Ectodermal cell (in vitro differentiated cells): ENCODE measurements at regions not wholly inside any gene's neighbourhood (a gene's known extent, or its start where the extent isn't known, plus 50 kb on each side); places are given as distances from the start of the nearest gene placed in this dataset.
"Not testable (repeated sequence)": the region's sequence is repeated elsewhere in the genome, so short reads cannot be mapped to it uniquely, and the experiment has no call there.

Source experiments
- H3K27ac ChIP-seq: 2 replicates; pipeline ENCODE4 v1.7.0; 2013; ENCODE audit warnings: mild to moderate bottlenecking, low read depth, low read length; ENCODE audit not compliant: insufficient read depth, poor library complexity, severe bottlenecking
- H3K27me3 ChIP-seq: 2 replicates; pipeline ENCODE4 v1.7.0; 2013; ENCODE audit warnings: mild to moderate bottlenecking, low read length; ENCODE audit not compliant: insufficient read depth, control insufficient read depth, poor library complexity, severe bottlenecking
- H3K36me3 ChIP-seq: one replicate; pipeline ENCODE4 v1.7.0; 2013; ENCODE audit warnings: low read length; ENCODE audit not compliant: control insufficient read depth, insufficient read depth
- H3K4me1 ChIP-seq: one replicate; pipeline ENCODE4 v1.7.0; 2013; ENCODE audit warnings: low read length; ENCODE audit not compliant: control insufficient read depth, insufficient read depth
- H3K4me3 ChIP-seq: 2 replicates; pipeline ENCODE4 v1.7.0; 2013; ENCODE audit warnings: low read depth, low read length, control low read depth; ENCODE audit not compliant: insufficient read depth
- H3K9me3 ChIP-seq: 2 replicates; pipeline ENCODE4 v1.7.0; 2013; ENCODE audit warnings: mild to moderate bottlenecking, low read length, moderate library complexity; ENCODE audit not compliant: control insufficient read depth
- WGBS, 2 experiments: methylation state at CpG; one replicate each; pipeline ENCODE4 v1.1.7; 2013; ENCODE audit warnings: missing lambda C conversion rate in 2 of 2; 5-methylcytosine and 5-hydroxymethylcytosine counted together

DNA sequence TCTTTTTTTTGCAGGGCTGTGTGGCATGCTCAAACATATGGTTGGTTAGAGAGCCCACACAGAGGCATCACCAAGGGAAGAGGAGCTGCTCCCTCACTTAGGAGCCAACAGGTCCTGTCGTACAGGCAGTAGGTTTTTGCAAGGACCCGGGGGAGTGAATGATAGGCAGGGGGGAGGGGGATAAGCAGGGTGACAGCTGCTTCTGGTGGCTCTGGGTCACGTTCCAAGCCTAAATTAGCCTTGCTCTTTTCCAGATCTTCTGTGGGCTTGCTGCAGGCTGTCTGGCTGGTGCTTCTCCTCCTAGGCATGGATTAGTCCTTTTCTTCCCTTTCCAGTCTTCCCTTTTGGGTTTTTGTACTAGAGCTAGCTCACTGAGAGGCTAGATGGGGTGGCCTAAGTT is 117.7 kb upstream of the PODXL start:
- H3K27me3 ChIP-seq, result no peaks in the 10 kb centered on the region
- no peak overlapping the region for H3K4me3 ChIP-seq
- 74 to 78% methylated on average over 3 of the region's 3 CpGs for WGBS, 2 experiments
- no peaks in the 10 kb centered on the region for H3K36me3 ChIP-seq
- H3K27ac ChIP-seq, result no peak overlapping the region
- H3K4me1 ChIP-seq, result no peaks in the 10 kb centered on the region
- no peaks in the 10 kb centered on the region for H3K9me3 ChIP-seq

DNA sequence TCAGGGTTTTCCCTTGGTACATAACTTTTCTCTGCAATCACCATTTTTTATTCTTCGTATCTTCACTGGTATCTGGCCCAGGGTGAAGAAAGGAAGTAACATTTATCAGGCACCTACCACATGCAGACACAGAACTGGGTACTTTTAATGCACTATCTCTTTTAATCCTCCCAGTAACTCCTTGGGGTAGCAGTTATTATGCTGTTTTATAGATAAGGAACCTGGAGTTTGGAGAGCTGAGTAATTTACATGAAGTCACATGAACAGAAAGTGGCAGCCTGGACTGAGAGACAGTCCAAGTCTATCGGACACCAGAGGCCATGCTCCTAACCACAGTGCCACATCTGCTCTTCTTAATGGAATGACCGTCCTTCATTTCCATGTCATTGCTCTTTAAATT is 117.1 kb upstream of the PODXL start:
- Histone ChIP-seq H3K9me3 (no peaks in the 10 kb centered on the region), H3K4me3 (no peak overlapping the region), H3K27me3 (no peaks in the 10 kb centered on the region), H3K27ac (no peak overlapping the region), H3K4me1 (no peaks in the 10 kb centered on the region), H3K36me3 (no peaks in the 10 kb centered on the region)
- 95 to 98% methylated on average over 3 of the region's 3 CpGs for WGBS, 2 experiments

- Histone ChIP-seq H3K4me3 (no peak overlapping the region), H3K4me1 (no peaks in the 10 kb centered on the region), H3K36me3 (no peaks in the 10 kb centered on the region), H3K27ac (no peak overlapping the region), H3K27me3 (no peaks in the 10 kb centered on the region), H3K9me3 (no peaks in the 10 kb centered on the region)
- 90 to 94% methylated on average over 2 of the region's 2 CpGs for WGBS, 2 experiments
Observed at GRCh38 chr7:131670406-131670805, 114.0 kb upstream of the PODXL start.

- 84 to 91% methylated on average over 4 of the region's 4 CpGs for WGBS, 2 experiments
- Histone ChIP-seq H3K27ac (no peak overlapping the region), H3K9me3 (no peaks in the 10 kb centered on the region), H3K4me3 (no peak overlapping the region), H3K36me3 (no peaks in the 10 kb centered on the region), H3K4me1 (no peaks in the 10 kb centered on the region), H3K27me3 (no peaks in the 10 kb centered on the region)
Observed at GRCh38 chr7:131667699-131668098, 111.3 kb upstream of the PODXL start.

DNA sequence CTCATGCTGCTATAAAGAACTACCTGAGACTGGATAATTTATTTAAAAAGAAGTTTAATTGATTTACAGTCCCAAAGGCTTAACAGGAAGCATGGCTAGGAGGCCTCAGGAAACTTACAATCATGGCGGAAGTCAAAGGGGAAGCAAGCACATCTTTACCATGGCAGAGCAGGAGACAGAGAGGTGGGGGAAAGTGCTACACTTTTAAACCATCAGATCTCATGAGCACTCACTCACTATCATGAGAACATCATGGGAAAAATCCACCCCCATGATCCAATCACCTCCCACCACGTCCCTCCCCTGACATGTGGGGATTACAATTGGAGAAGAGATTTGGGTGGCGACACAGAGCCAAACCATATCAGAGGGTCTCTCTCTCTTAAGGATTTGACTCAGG is 108.6 kb upstream of the PODXL start:
- Histone ChIP-seq H3K27ac (no peak overlapping the region), H3K9me3 (no peaks in the 10 kb centered on the region), H3K4me3 (no peak overlapping the region), H3K4me1 (no peaks in the 10 kb centered on the region), H3K27me3 (no peaks in the 10 kb centered on the region), H3K36me3 (no peaks in the 10 kb centered on the region)
- 94 to 96% methylated on average over 3 of the region's 3 CpGs for WGBS, 2 experiments

GRCh38 chr7:131664570-131664969 is 108.1 kb upstream of the PODXL start:
- 84 to 86% methylated on average over 5 of the region's 5 CpGs for WGBS, 2 experiments
- H3K4me3 ChIP-seq, result no peak overlapping the region
- no peak overlapping the region for H3K27ac ChIP-seq
- no peaks in the 10 kb centered on the region for H3K27me3 ChIP-seq
- H3K36me3 ChIP-seq, result no peaks in the 10 kb centered on the region
- no peaks in the 10 kb centered on the region for H3K9me3 ChIP-seq
- H3K4me1 ChIP-seq, result no peaks in the 10 kb centered on the region

DNA sequence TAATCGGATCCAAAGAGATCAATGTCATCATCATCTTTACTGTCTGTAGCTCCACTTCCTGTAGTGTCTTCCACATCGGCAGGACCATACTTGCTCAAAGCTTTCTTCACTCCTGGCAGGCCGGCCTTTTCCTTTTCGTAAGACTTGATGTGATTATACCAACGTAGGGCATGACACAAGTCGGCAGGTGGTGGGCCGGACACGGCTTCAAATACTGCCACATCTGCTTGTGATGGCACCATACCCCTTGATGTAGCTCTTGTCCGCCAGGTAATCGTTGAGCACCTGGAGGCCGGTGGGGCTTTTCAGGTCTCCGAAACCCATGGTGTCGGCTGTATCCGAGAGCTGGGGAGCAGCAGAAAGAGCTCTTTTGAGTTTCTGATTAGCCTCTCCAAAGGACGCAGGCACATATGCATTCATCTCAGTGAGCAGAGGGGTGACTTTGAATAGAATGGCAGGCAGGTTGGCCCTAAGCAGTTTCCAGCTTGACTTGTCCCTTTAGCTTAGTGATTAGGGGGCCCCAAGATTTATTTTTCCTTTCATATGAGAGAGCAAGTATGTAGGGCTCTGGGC is 106.0 kb upstream of the PODXL start:
- not testable (repeated sequence) for H3K4me3 ChIP-seq, H3K36me3 ChIP-seq, H3K4me1 ChIP-seq, H3K27me3 ChIP-seq, H3K27ac ChIP-seq, H3K9me3 ChIP-seq
- 67 to 70% methylated on average over 15 of the region's 15 CpGs for WGBS, 2 experiments

DNA sequence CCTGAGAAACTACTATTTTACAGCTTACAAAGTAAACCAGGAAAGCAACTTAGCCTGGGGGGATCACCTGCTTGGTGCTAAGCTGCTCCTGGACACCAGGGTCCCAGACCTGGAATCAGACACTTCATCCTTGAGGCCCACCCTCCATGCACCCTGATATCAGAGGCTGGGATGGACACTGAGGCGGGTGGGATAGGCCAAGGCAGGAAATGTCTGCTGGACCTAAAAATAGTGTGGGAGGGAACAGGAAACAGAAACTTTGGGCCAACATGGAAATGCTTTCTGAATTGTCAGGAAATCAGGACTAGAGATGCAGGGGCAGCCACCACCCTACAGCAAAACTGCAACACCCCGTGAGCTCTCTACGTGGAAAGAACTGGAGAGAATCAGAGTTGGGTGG is 101.5 kb upstream of the PODXL start:
- 87 to 88% methylated on average over 3 of the region's 3 CpGs for WGBS, 2 experiments
- Histone ChIP-seq H3K9me3 (no peaks in the 10 kb centered on the region), H3K4me3 (no peak overlapping the region), H3K4me1 (peaks cover 9% of the 10 kb centered on the region), H3K36me3 (no peaks in the 10 kb centered on the region), H3K27me3 (no peaks in the 10 kb centered on the region), H3K27ac (no peak overlapping the region)

DNA sequence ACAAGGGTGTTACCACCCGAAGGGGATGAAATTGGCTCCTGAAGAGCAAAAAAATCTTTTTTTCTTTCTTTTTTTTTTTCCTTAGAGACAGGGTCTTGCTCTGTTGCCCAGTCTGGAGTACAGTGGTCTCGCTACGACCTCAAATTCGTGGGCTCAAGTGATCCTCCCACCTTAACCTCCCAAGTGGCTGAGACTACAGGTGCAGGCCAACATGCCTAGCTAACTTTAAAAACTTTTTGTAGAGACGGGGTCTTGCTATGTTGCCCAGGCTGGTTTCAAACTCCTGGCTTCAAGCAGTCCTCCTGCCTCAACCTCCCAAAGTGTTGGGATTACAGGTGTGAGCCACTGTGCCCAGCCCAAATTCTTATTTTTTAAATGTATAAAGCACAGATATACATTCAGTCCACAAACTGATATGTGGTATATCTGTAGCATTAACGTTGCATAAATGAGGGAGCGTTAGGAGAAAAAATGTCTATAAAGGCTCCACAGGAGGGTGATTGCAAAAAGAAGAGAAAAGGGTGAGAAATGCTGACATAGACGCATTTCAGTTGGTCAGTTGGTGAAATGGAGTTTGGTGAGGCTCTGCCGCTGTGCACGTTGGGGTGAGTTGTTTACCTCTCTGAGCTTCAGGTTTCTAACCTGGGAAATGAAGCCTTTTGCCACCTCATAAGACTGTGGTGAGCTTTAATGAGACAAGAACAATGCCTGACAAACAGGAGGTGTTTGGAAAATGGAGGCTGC is 100.7 kb upstream of the PODXL start:
- no peak overlapping the region for H3K27ac ChIP-seq
- no peaks in the 10 kb centered on the region for H3K36me3 ChIP-seq
- no peak overlapping the region for H3K4me3 ChIP-seq
- no peaks in the 10 kb centered on the region for H3K27me3 ChIP-seq
- 85 to 95% methylated on average over 9 to 10 of the region's 10 CpGs for WGBS, 2 experiments
- H3K9me3 ChIP-seq, result no peaks in the 10 kb centered on the region
- peaks cover 9% of the 10 kb centered on the region for H3K4me1 ChIP-seq

- H3K9me3 ChIP-seq, result no peaks in the 10 kb centered on the region
- H3K27me3 ChIP-seq, result no peaks in the 10 kb centered on the region
- WGBS, 2 experiments, result 73 to 78% methylated on average over 7 of the region's 7 CpGs
- no peak overlapping the region for H3K4me3 ChIP-seq
- H3K4me1 ChIP-seq, result peaks cover 9% of the 10 kb centered on the region
- H3K27ac ChIP-seq, result no peak overlapping the region
- H3K36me3 ChIP-seq, result no peaks in the 10 kb centered on the region
Observed at GRCh38 chr7:131655866-131656265, 99.4 kb upstream of the PODXL start.
